CD4-positive, alpha-beta T cell (primary cell): ENCODE measurements at regions not wholly inside any gene's neighbourhood (a gene's known extent, or its start where the extent isn't known, plus 50 kb on each side); places are given as distances from the start of the nearest gene placed in this dataset.

Experiments
- ATAC-seq: fragments of 200-7000 bp; cut with Tn5 transposase; one replicate; pipeline ENCODE4 v1.10.0; 2022; ENCODE audit warnings: mild to moderate bottlenecking; ENCODE audit not compliant: poor library complexity
- CTCF ChIA-PET: fragments of 350-600 bp; sonication (Branson Sonifier 250); formaldehyde crosslinking; loops from one replicate; lab custom pipeline; 2021; ENCODE audit warnings: antibody characterized with exemption, inconsistent platforms; lab: Charles Lee
- POLR2A ChIA-PET: fragments of 350-600 bp; sonication (Branson Sonifier 250); formaldehyde crosslinking; loops from one replicate; lab custom pipeline; 2021; ENCODE audit warnings: antibody characterized with exemption, inconsistent platforms; lab: Charles Lee
- DNase-seq, 14 experiments: peaks; one replicate each; pipeline ENCODE4 v3.0.0-alpha.2; 2013 to 2020; ENCODE audit warnings: mixed read lengths in 2 of 14
- H3K27ac ChIP-seq, 2 donors: one replicate each; pipeline versions ENCODE4 v1.5.1 to v1.7.0; 2013; ENCODE audit warnings: low read length in 2 of 2, low read depth in 1 of 2, mild to moderate bottlenecking in 1 of 2
- H3K27me3 ChIP-seq, 2 experiments: 1 replicate in 1 of 2; 2 replicates in 1 of 2; pipeline versions ENCODE4 v1.6.1 to v1.7.0; 2013; ENCODE audit warnings: low read length in 2 of 2, control low read depth in 1 of 2, mild to moderate bottlenecking in 1 of 2, moderate library complexity in 1 of 2; ENCODE audit not compliant: insufficient read depth in 2 of 2, control insufficient read depth in 1 of 2
- H3K36me3 ChIP-seq: one replicate; pipeline ENCODE4 v1.6.1; 2013; ENCODE audit warnings: low read length, control low read depth; ENCODE audit not compliant: insufficient read depth
- H3K4me1 ChIP-seq: one replicate; pipeline ENCODE4 v1.6.1; 2013; ENCODE audit warnings: low read length, control low read depth; ENCODE audit not compliant: insufficient read depth
- H3K4me3 ChIP-seq: one replicate; pipeline ENCODE4 v1.5.1; 2013; ENCODE audit warnings: mild to moderate bottlenecking, low read length, moderate library complexity
- H3K9me3 ChIP-seq, 2 experiments: 1 replicate in 1 of 2; 2 replicates in 1 of 2; pipeline versions ENCODE4 v1.6.1 to v1.7.0; 2013; ENCODE audit warnings: low read length in 2 of 2, mild to moderate bottlenecking in 2 of 2, control low read depth in 1 of 2, moderate library complexity in 1 of 2; ENCODE audit not compliant: control insufficient read depth in 1 of 2, insufficient read depth in 1 of 2
- H3K27ac Mint-ChIP-seq: one replicate; pipeline ENCODE4 v1.8.0; 2020; ENCODE audit warnings: mixed read lengths
- H3K27me3 Mint-ChIP-seq: one replicate; pipeline ENCODE4 v1.8.0; 2021; ENCODE audit warnings: mixed read lengths
- H3K36me3 Mint-ChIP-seq: one replicate; pipeline ENCODE4 v1.8.0; 2021; ENCODE audit warnings: low read depth, mixed read lengths
- H3K4me1 Mint-ChIP-seq: one replicate; pipeline ENCODE4 v1.8.0; 2021; ENCODE audit warnings: low read depth, mixed read lengths
- H3K4me3 Mint-ChIP-seq: one replicate; pipeline ENCODE4 v1.8.0; 2020; ENCODE audit warnings: mild to moderate bottlenecking, mixed read lengths
- H3K9me3 Mint-ChIP-seq: one replicate; pipeline ENCODE4 v1.8.0; 2020; ENCODE audit warnings: mixed read lengths
- intact Hi-C, 2 experiments: fragments of 100-400 bp; cut with DNase I in 1 of 2; cut with micrococcal nuclease in 1 of 2; formaldehyde crosslinking; loops; one replicate each; pipeline versions ENCODE4 v1.15.1 to v1.9.0; 2023 to 2025; cut with DNase I, micrococcal nuclease
- TF ChIP-seq, protein P1 (sequence below): fragments of 200-600 bp; IDR thresholded peaks from one replicate; pipeline ENCODE4 v1.8.0; 2022; ENCODE audit warnings: antibody characterized with exemption, mild to moderate bottlenecking

DNA sequence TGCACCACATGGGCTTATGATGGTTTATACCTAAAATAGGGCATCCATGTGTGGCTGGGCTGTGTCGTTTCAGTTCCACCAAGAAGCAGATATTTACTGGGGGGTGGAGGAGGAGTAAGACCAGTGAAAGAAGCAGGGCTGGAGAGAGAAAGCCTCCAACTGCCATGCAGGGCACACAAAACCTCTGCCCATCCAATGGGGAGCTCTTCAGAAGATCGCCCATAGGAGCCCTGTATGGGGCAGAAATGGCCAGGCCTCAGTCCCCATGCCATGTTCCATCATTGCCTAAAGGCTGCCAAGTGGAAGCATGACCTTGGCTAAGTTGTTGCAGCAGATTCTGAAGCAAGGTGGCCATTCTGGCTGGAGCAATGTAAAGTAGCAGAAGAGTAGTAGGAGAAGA is 277.0 kb downstream of the MEX3B start:
- no peak overlapping the region for H3K27ac ChIP-seq
- H3K9me3 Mint-ChIP-seq: no peaks in the 10 kb centered on the region
- TF ChIP-seq, protein P1, sequence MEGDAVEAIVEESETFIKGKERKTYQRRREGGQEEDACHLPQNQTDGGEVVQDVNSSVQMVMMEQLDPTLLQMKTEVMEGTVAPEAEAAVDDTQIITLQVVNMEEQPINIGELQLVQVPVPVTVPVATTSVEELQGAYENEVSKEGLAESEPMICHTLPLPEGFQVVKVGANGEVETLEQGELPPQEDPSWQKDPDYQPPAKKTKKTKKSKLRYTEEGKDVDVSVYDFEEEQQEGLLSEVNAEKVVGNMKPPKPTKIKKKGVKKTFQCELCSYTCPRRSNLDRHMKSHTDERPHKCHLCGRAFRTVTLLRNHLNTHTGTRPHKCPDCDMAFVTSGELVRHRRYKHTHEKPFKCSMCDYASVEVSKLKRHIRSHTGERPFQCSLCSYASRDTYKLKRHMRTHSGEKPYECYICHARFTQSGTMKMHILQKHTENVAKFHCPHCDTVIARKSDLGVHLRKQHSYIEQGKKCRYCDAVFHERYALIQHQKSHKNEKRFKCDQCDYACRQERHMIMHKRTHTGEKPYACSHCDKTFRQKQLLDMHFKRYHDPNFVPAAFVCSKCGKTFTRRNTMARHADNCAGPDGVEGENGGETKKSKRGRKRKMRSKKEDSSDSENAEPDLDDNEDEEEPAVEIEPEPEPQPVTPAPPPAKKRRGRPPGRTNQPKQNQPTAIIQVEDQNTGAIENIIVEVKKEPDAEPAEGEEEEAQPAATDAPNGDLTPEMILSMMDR: no peak
- H3K4me3 Mint-ChIP-seq: no peak overlapping the region
- ATAC-seq (no peak), DNase-seq (no peak)
- no peaks in the 10 kb centered on the region for H3K9me3 ChIP-seq
- ChIA-PET CTCF (no interaction called here), POLR2A (no interaction called here)
- no peak overlapping the region for H3K27ac Mint-ChIP-seq
- intact Hi-C loops: no loop called here
- H3K27me3 Mint-ChIP-seq: peaks cover 3% of the 10 kb centered on the region
- no peaks in the 10 kb centered on the region for H3K4me1 Mint-ChIP-seq
- H3K36me3 Mint-ChIP-seq: no peaks in the 10 kb centered on the region
- H3K4me1 ChIP-seq: no peaks in the 10 kb centered on the region
- H3K36me3 ChIP-seq: no peaks in the 10 kb centered on the region
- no peak overlapping the region for H3K4me3 ChIP-seq
- H3K27me3 ChIP-seq: no peaks in the 10 kb centered on the region

DNA sequence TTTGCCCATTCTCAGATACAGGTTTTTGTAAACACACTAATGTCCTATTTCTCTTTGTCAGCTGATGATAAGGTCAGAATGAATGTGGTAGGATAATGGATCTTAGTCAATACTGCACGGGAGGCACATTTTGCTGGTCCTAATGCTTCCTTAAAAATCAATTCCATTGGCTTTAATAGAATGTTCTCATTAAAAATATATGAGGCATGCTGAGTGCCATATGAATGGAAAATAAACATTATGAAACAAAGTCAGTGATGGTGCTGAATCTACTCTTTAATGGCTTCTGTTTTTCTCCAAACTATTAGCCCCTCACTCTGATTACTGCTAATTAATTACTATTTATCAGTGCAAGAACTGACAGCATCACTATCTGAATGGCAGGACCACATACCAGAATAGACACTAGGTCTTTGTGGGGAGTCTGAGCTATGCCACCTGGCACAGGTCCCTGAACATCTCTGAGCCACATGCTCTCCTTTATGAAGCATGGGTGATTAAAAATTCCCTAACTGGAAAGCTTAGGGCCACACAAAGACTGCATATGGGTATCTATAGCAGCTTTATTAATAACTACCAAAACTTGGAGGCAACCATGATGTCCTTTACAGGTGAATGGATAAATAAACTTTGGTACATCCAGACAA is 278.9 kb downstream of the MEX3B start:
- DNase-seq (no peak), ATAC-seq (no peak)
- no peaks in the 10 kb centered on the region for H3K9me3 ChIP-seq
- no peak overlapping the region for H3K27ac ChIP-seq
- Mint-ChIP-seq H3K36me3 (no peaks in the 10 kb centered on the region), H3K27ac (no peak overlapping the region), H3K27me3 (peaks cover 3% of the 10 kb centered on the region), H3K4me3 (no peak overlapping the region), H3K9me3 (no peaks in the 10 kb centered on the region), H3K4me1 (no peaks in the 10 kb centered on the region)
- ChIA-PET POLR2A (no interaction called here), CTCF (no interaction called here)
- intact Hi-C loops: no loop called here
- TF ChIP-seq, protein P1: no peak
- no peaks in the 10 kb centered on the region for H3K4me1 ChIP-seq
- no peaks in the 10 kb centered on the region for H3K36me3 ChIP-seq
- H3K27me3 ChIP-seq: no peaks in the 10 kb centered on the region
- H3K4me3 ChIP-seq: no peak overlapping the region

DNA sequence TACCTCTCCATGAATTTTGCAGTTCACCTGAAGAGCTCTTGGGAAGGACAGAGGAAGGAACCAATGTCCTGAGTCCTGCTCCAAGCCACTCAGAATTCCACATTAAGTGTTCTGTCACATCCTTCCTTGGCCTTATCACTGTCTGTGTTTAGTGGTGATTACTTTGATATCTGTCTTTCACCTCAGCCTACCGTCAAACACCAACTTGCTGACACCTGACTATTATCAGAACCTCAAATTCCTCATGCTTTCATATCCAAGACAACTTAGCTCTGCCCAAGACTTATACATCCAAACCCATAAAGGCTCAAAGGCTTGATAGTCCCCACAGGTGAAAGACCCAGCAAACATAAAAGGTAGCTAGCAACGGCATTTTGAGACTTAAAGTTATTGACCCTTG is 280.0 kb downstream of the MEX3B start:
- DNase-seq: no peak
- Mint-ChIP-seq H3K36me3 (no peaks in the 10 kb centered on the region), H3K9me3 (no peaks in the 10 kb centered on the region), H3K4me1 (no peaks in the 10 kb centered on the region), H3K27me3 (peaks cover 8% of the 10 kb centered on the region), H3K27ac (no peak overlapping the region), H3K4me3 (no peak overlapping the region)
- TF ChIP-seq, protein P1: no peak
- ATAC-seq: no peak
- H3K36me3 ChIP-seq: no peaks in the 10 kb centered on the region
- intact Hi-C loops: no loop called here
- CTCF ChIA-PET: no interaction called here
- H3K27me3 ChIP-seq: no peaks in the 10 kb centered on the region
- POLR2A ChIA-PET: no interaction called here
- H3K9me3 ChIP-seq: no peaks in the 10 kb centered on the region
- H3K4me1 ChIP-seq: no peaks in the 10 kb centered on the region
- H3K4me3 ChIP-seq: no peak overlapping the region
- H3K27ac ChIP-seq: no peak overlapping the region
